Ovary (tissue), 7 donors: ENCODE measurements at regions not wholly inside any gene's neighbourhood (a gene's known extent, or its start where the extent isn't known, plus 50 kb on each side); places are given as distances from the start of the nearest gene placed in this dataset.

ENCODE experiments used
- DNase-seq, 5 donors: peaks; one replicate each; pipeline ENCODE4 v3.0.0-alpha.2; 2019 to 2020
- H3K27ac ChIP-seq, 2 donors: fragments of 200-600 bp; one replicate each; pipeline versions ENCODE4 v1.5.1 to v1.8.0; 2019 to 2022
- H3K27me3 ChIP-seq: fragments of 200-600 bp; one replicate; pipeline ENCODE4 v1.8.0; 2022
- H3K36me3 ChIP-seq: fragments of 200-600 bp; sonication (generic); one replicate; pipeline ENCODE4 v1.5.1; 2019
- H3K4me1 ChIP-seq: one replicate; pipeline ENCODE4 v1.8.1; 2013; ENCODE audit warnings: mild to moderate bottlenecking, moderate library complexity; ENCODE audit not compliant: insufficient read depth
- H3K4me3 ChIP-seq: fragments of 200-600 bp; sonication (generic); one replicate; pipeline ENCODE4 v1.5.1; 2017
- H3K9me3 ChIP-seq, 2 donors: fragments of 200-600 bp in 1 of 2; sonication (generic) in 1 of 2; one replicate each; pipeline versions ENCODE4 v1.5.1 to v1.8.1; 2013 to 2019; ENCODE audit warnings: mild to moderate bottlenecking in 1 of 2, moderate library complexity in 1 of 2
- CTCF ChIP-seq, 3 donors: fragments of 450-650 bp in 2 of 3; fragments of 200-600 bp in 1 of 3; IDR thresholded peaks; one replicate each; pipeline versions ENCODE4 v1.5.1 to v1.8.0; 2016 to 2022; ENCODE audit warnings: antibody characterized with exemption in 3 of 3, mild to moderate bottlenecking in 1 of 3
- EP300 ChIP-seq: sonication (generic); formaldehyde crosslinking; IDR thresholded peaks from one replicate; pipeline ENCODE4 v1.6.1; 2017; ENCODE audit warnings: antibody characterized with exemption
- POLR2A ChIP-seq: fragments of 450-650 bp; IDR thresholded peaks from one replicate; pipeline ENCODE4 v1.6.1; 2017; ENCODE audit warnings: antibody characterized with exemption, mild to moderate bottlenecking, moderate library complexity
- WGBS, 3 donors: extraction: QIAGEN DNeasy Blood & Tissue Kit in 1 of 3; methylation state at CpG; one replicate each; pipeline versions ENCODE4 v1.1.5 to v1.1.7; 2013 to 2017; 5-methylcytosine and 5-hydroxymethylcytosine counted together
- intact Hi-C, 4 donors: fragments of 100-400 bp; cut with DNase I; formaldehyde crosslinking; loops; one replicate each; pipeline versions ENCODE4 v1.11.0 to v1.15.1; 2022 to 2023
- donor health status: DM: no; HTN: no; CAD: no; lungs with moderate emphysema.
- donor health status: DM: no; HTN: no; CAD: no.
- donor health status: Bipolar disorder and iron deficiency.
- donor health status: DM: no; HTN: no; CAD: no.
- donor health status: DM: yes; HTN: yes; CAD: no.

- WGBS, 3 donors = 78 to 83% (median 79%) methylated on average over 3 of the region's 3 CpGs
- intact Hi-C loops = no loop called here
These were observed 122.3 kb downstream of the THBS2 start for GRCh38 chr6:169131390-169131789.

GRCh38 chr6:169130113-169130512 is 123.5 kb downstream of the THBS2 start:
- WGBS, 3 donors = 89 to 92% (median 89%) methylated on average over 3 of the region's 3 CpGs
- DNase-seq = no peak
- no peaks in the 10 kb centered on the region for H3K27me3 ChIP-seq
- no peaks in the 10 kb centered on the region for H3K36me3 ChIP-seq
- H3K4me1 ChIP-seq = no peaks in the 10 kb centered on the region
- H3K27ac ChIP-seq = no peak overlapping the region
- TF ChIP-seq EP300 (no peak), POLR2A (no peak), CTCF (IDR thresholded peaks at IDR 0.05) (no peak)
- H3K4me3 ChIP-seq = no peak overlapping the region
- H3K9me3 ChIP-seq = no peaks in the 10 kb centered on the region
- intact Hi-C loops = no loop called here

More at GRCh38 chr6:169131390-169131789, 122.3 kb downstream of the THBS2 start:
- Histone ChIP-seq H3K27ac (no peak overlapping the region), H3K27me3 (no peaks in the 10 kb centered on the region), H3K9me3 (no peaks in the 10 kb centered on the region), H3K36me3 (no peaks in the 10 kb centered on the region), H3K4me1 (no peaks in the 10 kb centered on the region), H3K4me3 (no peak overlapping the region)
- DNase-seq = no peak
- TF ChIP-seq EP300 (no peak), CTCF (IDR thresholded peaks at IDR 0.05) (no peak), POLR2A (no peak)

GRCh38 chr6:169121013-169121412 is 132.6 kb downstream of the THBS2 start:
- 96 to 99% (median 96%) methylated on average over 3 of the region's 3 CpGs for WGBS, 3 donors
- no peak overlapping the region for H3K4me3 ChIP-seq
- no peak for TF ChIP-seq CTCF (IDR thresholded peaks at IDR 0.05)
- no peak for TF ChIP-seq EP300
- TF ChIP-seq POLR2A = no peak
- no peaks in the 10 kb centered on the region for H3K9me3 ChIP-seq
- H3K27me3 ChIP-seq = no peaks in the 10 kb centered on the region
- no peak for DNase-seq
- no peak overlapping the region for H3K27ac ChIP-seq
- H3K36me3 ChIP-seq = no peaks in the 10 kb centered on the region
- intact Hi-C loops = no loop called here
- H3K4me1 ChIP-seq = peaks cover 2% of the 10 kb centered on the region

- H3K36me3 ChIP-seq = no peaks in the 10 kb centered on the region
- intact Hi-C loops = no loop called here
- DNase-seq = no peak
- no peak overlapping the region for H3K4me3 ChIP-seq
- H3K9me3 ChIP-seq = no peaks in the 10 kb centered on the region
- WGBS, 3 donors = 92 to 96% (median 96%) methylated on average over 1 of the region's 1 CpG
- H3K27me3 ChIP-seq = no peaks in the 10 kb centered on the region
- TF ChIP-seq CTCF (IDR thresholded peaks at IDR 0.05) (no peak), EP300 (no peak), POLR2A (no peak)
- peaks cover 3% of the 10 kb centered on the region for H3K4me1 ChIP-seq
- H3K27ac ChIP-seq = no peak overlapping the region
These were observed 134.0 kb downstream of the THBS2 start for GRCh38 chr6:169119669-169120068.

GRCh38 chr6:169118346-169118830 is 135.3 kb downstream of the THBS2 start:
- H3K4me1 ChIP-seq = peaks cover 3% of the 10 kb centered on the region
- no peak for TF ChIP-seq EP300
- no peak for TF ChIP-seq CTCF (IDR thresholded peaks at IDR 0.05)
- no peak for TF ChIP-seq POLR2A
- H3K27me3 ChIP-seq = no peaks in the 10 kb centered on the region
- no peak for DNase-seq
- no peak overlapping the region for H3K4me3 ChIP-seq
- H3K36me3 ChIP-seq = no peaks in the 10 kb centered on the region
- H3K9me3 ChIP-seq = no peaks in the 10 kb centered on the region
- intact Hi-C loops = no loop called here
- WGBS, 3 donors = 85 to 93% (median 92%) methylated on average over 7 of the region's 7 CpGs
- H3K27ac ChIP-seq = no peak overlapping the region
